ENCODE measurements at regions not wholly inside any gene's neighbourhood (a gene's known extent, or its start where the extent isn't known, plus 50 kb on each side); places are given as distances from the start of the nearest gene placed in this dataset.

DNA sequence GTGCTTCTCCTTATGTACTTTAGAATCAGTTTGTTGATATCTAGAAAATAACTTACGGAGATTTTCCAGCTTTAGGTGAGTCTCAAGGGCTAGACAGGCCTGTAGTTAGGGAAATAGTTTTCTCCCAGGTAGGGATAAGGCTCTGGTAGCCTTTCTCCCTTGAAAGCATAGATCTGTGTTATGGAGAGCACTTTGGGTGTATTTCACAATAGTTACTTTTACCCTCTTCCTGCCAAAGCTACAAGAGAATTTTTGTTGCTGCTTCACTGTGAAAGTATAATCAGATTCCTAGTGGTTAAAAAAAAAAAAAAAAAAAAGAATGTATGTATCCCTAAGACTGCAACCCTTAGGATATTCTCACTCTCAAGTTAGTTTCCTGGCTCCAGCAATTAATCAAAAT, 267.5 kb downstream of the PIK3C3 start:
- WGBS, 2 donors (ENCODE audit: low coverage in 1 of 2): 63 to 75% methylated on average over 1 of the region's 1 CpG
- H3K27ac ChIP-seq: no peak overlapping the region
- no peak for DNase-seq
- intact Hi-C loops (cut with DNase I; ENCODE audit: low total_unique reads) (no loop called here), in situ Hi-C loops (cut with MboI; ENCODE audit: low pct_ligation_motif_present in 1 of 4, low pct_unique_long_range_greater_than_20kb in 1 of 4, low sequenced_read_pairs in 3 of 4) (no loop called here)
- TF ChIP-seq POLR2A (IDR thresholded peaks at IDR 0.05) (no peak), EP300 (IDR thresholded peaks at IDR 0.05; ENCODE audit: low read depth) (no peak), POLR2AphosphoS5 (IDR thresholded peaks at IDR 0.05) (no peak)
- TF ChIP-seq, protein P1, sequence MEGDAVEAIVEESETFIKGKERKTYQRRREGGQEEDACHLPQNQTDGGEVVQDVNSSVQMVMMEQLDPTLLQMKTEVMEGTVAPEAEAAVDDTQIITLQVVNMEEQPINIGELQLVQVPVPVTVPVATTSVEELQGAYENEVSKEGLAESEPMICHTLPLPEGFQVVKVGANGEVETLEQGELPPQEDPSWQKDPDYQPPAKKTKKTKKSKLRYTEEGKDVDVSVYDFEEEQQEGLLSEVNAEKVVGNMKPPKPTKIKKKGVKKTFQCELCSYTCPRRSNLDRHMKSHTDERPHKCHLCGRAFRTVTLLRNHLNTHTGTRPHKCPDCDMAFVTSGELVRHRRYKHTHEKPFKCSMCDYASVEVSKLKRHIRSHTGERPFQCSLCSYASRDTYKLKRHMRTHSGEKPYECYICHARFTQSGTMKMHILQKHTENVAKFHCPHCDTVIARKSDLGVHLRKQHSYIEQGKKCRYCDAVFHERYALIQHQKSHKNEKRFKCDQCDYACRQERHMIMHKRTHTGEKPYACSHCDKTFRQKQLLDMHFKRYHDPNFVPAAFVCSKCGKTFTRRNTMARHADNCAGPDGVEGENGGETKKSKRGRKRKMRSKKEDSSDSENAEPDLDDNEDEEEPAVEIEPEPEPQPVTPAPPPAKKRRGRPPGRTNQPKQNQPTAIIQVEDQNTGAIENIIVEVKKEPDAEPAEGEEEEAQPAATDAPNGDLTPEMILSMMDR (IDR thresholded peaks at IDR 0.05): no peak
- H3K36me3 ChIP-seq: no peaks in the 10 kb centered on the region
- H3K27me3 ChIP-seq: no peaks in the 10 kb centered on the region
- no peaks in the 10 kb centered on the region for H3K4me1 ChIP-seq
- H3K9me3 ChIP-seq: no peaks in the 10 kb centered on the region
- H3K4me3 ChIP-seq: no peak overlapping the region

GRCh38 chr18:42228581-42228980, 273.5 kb downstream of the PIK3C3 start:
- H3K27me3 ChIP-seq: no peaks in the 10 kb centered on the region
- no peaks in the 10 kb centered on the region for H3K4me1 ChIP-seq
- H3K27ac ChIP-seq: no peak overlapping the region
- H3K9me3 ChIP-seq: no peaks in the 10 kb centered on the region
- no peak for DNase-seq
- H3K36me3 ChIP-seq: no peaks in the 10 kb centered on the region
- in situ Hi-C loops (cut with MboI; ENCODE audit: low pct_ligation_motif_present in 1 of 4, low pct_unique_long_range_greater_than_20kb in 1 of 4, low sequenced_read_pairs in 3 of 4): no loop called here
- WGBS, 2 donors (ENCODE audit: low coverage in 1 of 2): 50 to 72% methylated on average over 1 of the region's 1 CpG
- TF ChIP-seq, protein P1 (IDR thresholded peaks at IDR 0.05): no peak
- TF ChIP-seq POLR2AphosphoS5 (IDR thresholded peaks at IDR 0.05) (no peak), POLR2A (IDR thresholded peaks at IDR 0.05) (no peak), EP300 (IDR thresholded peaks at IDR 0.05; ENCODE audit: low read depth) (no peak)
- no peak overlapping the region for H3K4me3 ChIP-seq
- intact Hi-C loops (cut with DNase I; ENCODE audit: low total_unique reads): no loop called here

DNA sequence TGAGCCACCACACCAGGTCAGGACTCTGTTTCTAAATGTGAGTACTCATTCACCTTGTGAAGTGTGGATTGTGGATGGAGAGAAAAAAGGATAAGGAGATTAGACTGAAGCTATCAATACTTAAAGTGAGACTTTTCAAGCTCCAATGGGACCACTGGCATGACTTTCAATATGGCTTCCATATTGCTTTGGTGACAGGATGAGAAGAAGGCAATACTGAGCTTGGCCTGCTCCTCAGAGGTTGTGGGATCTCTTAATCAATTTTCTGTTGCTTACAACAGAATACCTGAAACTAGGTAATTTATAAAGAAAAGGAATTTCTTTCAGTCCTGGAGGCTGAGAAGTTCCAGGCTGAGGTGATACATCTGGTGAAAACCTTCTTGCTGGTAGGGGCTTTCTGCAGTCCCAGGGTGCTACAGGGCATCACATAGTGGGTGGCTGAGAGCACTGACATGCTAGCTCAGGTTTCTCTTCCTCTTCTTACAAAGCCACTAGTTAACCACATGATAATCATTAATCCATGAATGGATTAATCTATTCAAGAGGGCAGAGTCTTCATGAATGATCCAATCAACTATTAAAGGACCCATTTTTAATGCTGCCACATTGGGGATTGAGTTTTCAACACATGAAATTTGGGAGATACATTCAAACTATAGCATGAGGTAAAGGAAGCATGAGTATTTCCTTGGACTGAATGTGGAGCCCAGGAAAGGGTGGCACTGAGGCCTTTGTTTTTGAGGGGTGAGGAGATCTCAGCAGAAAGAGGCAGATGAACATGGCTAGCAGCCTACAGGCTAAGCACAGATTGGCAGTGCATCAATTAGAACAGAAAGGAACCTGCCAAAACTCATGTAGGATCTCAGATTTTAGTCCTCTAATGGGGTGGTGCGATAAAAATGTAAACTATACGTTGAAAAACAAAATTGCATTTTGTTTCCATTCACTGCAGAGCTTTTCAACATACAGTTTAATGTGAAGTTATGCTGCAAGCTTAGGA, 274.5 kb downstream of the PIK3C3 start:
- Histone ChIP-seq H3K9me3 (no peaks in the 10 kb centered on the region), H3K4me1 (no peaks in the 10 kb centered on the region), H3K27ac (no peak overlapping the region), H3K4me3 (no peak overlapping the region), H3K27me3 (no peaks in the 10 kb centered on the region), H3K36me3 (no peaks in the 10 kb centered on the region)
- no peak for DNase-seq
- WGBS, 2 donors (ENCODE audit: low coverage in 1 of 2): 83 to 84% methylated on average over 2 of the region's 2 CpGs
- TF ChIP-seq POLR2AphosphoS5 (IDR thresholded peaks at IDR 0.05) (no peak), EP300 (IDR thresholded peaks at IDR 0.05; ENCODE audit: low read depth) (no peak), POLR2A (IDR thresholded peaks at IDR 0.05) (no peak)
- TF ChIP-seq, protein P1 (IDR thresholded peaks at IDR 0.05): no peak
- in situ Hi-C loops (cut with MboI; ENCODE audit: low pct_ligation_motif_present in 1 of 4, low pct_unique_long_range_greater_than_20kb in 1 of 4, low sequenced_read_pairs in 3 of 4): no loop called here
- intact Hi-C loops (cut with DNase I; ENCODE audit: low total_unique reads): no loop called here

GRCh38 chr18:42230636-42231035, 275.6 kb downstream of the PIK3C3 start:
- no peak for DNase-seq
- Histone ChIP-seq H3K27me3 (no peaks in the 10 kb centered on the region), H3K27ac (no peak overlapping the region), H3K36me3 (no peaks in the 10 kb centered on the region), H3K4me3 (no peak overlapping the region), H3K4me1 (no peaks in the 10 kb centered on the region), H3K9me3 (no peaks in the 10 kb centered on the region)
- in situ Hi-C loops (cut with MboI; ENCODE audit: low pct_ligation_motif_present in 1 of 4, low pct_unique_long_range_greater_than_20kb in 1 of 4, low sequenced_read_pairs in 3 of 4): no loop called here
- TF ChIP-seq EP300 (IDR thresholded peaks at IDR 0.05; ENCODE audit: low read depth) (no peak), POLR2A (IDR thresholded peaks at IDR 0.05) (no peak), POLR2AphosphoS5 (IDR thresholded peaks at IDR 0.05) (no peak)
- TF ChIP-seq, protein P1 (IDR thresholded peaks at IDR 0.05): no peak
- 11 to 28% methylated on average over 2 of the region's 2 CpGs for WGBS, 2 donors (ENCODE audit: low coverage in 1 of 2)
- intact Hi-C loops (cut with DNase I; ENCODE audit: low total_unique reads): no loop called here
